D721Med (cell line): ENCODE measurements at regions not wholly inside any gene's neighbourhood (a gene's known extent, or its start where the extent isn't known, plus 50 kb on each side); places are given as distances from the start of the nearest gene placed in this dataset.

Experiments used
- DNase-seq: peaks from one replicate; pipeline ENCODE4 v3.0.0; 2011; ENCODE audit warnings: low spot score; ENCODE audit not compliant: insufficient read length
- FAIRE-seq: peaks from 2 replicates; lab custom pipeline; 2011; peaks lifted over from hg19 to GRCh38; lab: Jason Lieb, UNC
- CTCF ChIP-seq: IDR thresholded peaks from 2 replicates; pipeline ENCODE4 v1.5.1; 2012; ENCODE audit warnings: mild to moderate bottlenecking, control low read depth; ENCODE audit not compliant: insufficient read depth; ENCODE audit errors: missing control alignments

- DNase-seq (no peak), FAIRE-seq (no peak)
- no peak for TF ChIP-seq CTCF
These were observed 77.4 kb upstream of the GPC1 start for GRCh38 chr2:240358080-240358479.

- no peak for DNase-seq
- FAIRE-seq = no peak
- no peak for TF ChIP-seq CTCF
These were observed 76.6 kb upstream of the GPC1 start for GRCh38 chr2:240358821-240359397.

GRCh38 chr2:240359695-240360094, 75.8 kb upstream of the GPC1 start:
- no peak for TF ChIP-seq CTCF
- DNase-seq (no peak), FAIRE-seq (no peak)

DNA sequence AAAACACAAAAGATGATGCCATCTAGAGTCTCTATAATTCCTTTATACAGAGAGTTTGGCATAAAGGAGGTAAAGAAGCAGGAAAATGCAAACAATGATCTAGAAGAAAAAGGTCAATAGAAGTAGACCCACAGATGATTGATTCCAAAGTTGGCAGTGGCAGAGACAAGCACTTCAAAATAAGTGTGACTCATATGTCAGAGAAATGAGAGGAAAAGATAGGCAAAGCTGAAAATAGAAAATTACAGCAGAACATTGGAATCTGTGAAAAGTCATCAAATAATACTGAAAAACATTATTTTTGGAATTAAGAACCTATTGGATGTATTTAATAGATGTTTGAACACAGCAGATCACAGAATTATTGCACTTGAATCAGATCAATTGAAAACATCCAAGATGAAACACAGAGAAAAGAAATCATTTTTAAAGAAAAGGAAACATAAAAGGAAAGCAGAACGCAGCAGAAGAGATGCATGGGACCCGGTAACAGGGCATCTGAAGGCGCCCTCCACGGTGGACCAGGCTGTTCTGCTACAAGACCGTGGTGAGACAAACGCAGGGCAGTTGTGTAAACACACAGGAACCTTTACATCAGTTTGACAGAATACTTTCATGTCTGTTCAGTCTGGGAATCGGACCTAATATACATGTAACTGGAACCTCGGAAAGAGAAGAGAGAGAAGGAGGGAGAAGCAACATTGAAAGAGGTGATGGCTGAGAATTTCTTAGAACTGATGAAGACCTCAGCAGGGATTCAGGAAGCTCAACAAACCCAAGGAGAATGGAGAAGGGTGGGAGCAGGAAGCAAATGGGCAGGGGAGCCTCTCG, 74.6 kb upstream of the GPC1 start:
- DNase-seq = no peak
- FAIRE-seq = no peak
- TF ChIP-seq CTCF = no peak

DNA sequence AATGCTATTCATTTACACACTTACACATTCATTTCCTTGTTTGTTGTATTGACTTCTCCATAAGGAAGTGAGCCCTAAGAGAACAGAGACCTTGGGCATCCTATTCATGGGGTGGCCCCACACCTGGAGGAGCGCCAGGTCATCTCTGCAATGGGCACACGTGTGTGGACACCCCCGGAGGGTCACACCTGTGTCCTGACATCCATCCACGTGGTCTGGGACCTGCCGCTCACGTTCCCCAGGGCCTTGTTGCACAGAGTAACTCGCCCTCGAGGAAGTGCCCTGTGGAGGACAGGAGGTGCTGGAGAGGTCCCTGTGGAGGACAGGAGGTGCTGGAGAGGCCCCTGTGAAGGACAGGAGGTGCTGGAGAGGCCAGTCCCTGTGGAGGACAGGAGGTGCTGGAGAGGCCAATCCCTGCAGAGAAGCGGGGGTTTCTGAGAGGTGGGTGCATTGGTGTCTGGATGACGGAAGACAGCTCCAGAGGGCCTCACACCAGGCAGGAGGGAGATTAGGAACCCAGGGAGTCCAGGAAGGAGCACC, 73.2 kb upstream of the GPC1 start:
- DNase-seq = no peak

GRCh38 chr2:240362826-240363745, 72.4 kb upstream of the GPC1 start:
- TF ChIP-seq CTCF = no peak
- DNase-seq = no peak
- no peak for FAIRE-seq

More for the DNA sequence above, 73.2 kb upstream of the GPC1 start:
- no peak for TF ChIP-seq CTCF
- no peak for FAIRE-seq
